ENCODE measurements at regions not wholly inside any gene's neighbourhood (a gene's known extent, or its start where the extent isn't known, plus 50 kb on each side); places are given as distances from the start of the nearest gene placed in this dataset.
"Not testable (repeated sequence)": the region's sequence is repeated elsewhere in the genome, so short reads cannot be mapped to it uniquely, and the experiment has no call there.

DNA sequence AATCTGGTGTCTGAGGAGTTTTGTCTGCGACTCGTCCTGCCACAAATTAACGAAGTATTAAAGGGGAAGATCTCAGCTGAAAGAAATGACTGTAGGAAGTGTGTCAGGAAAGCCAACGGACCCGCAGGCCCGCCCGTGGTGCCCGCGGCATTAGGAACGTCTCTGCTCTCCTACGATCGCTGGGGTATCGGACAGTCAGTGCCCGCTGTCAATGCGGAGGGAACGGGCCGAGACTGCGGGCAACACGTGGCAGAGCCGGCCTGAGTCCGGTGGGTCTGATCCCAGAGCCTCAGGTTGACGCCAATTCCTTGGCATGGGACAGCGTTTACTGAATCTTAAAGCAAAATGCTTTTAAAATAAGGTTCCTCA lies 128.7 kb downstream of the KBTBD2 start:
- DNase-seq (ENCODE audit: low read depth) = no peak

DNA sequence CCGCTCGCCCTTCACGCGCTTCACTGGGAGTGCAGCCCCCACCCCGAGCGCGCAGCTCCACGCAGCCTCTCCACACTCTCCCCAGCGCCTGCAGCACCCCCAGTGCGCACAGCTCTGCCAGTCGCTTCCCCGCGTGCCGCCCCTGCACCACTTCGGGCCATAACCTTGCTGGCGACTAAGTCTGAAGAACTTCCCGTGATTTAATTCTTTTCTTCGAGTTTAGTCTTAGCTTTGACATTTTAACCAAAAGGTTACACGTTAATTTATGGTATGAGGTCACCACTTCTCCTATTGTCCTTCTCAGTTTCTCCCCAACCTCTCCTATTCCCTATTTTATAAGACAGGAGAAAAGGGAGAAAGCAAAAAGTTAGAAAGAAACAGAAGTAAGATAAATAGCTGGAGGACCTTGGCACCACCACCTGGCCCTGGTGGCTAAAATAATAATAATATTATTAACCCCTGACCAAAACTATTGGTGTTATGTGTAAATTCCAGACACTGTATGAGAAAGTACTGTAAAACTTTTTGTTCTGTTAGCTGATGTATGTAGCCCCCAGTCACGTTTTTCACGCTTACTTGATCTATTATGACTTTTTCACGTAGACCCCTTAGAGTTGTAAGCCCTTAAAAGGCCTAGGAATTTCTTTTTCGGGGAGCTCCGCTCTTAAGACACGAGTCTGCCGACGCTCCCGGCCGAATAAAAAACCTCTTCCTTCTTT lies 129.2 kb downstream of the KBTBD2 start:
- not testable (repeated sequence) for DNase-seq (ENCODE audit: low read depth)

DNA sequence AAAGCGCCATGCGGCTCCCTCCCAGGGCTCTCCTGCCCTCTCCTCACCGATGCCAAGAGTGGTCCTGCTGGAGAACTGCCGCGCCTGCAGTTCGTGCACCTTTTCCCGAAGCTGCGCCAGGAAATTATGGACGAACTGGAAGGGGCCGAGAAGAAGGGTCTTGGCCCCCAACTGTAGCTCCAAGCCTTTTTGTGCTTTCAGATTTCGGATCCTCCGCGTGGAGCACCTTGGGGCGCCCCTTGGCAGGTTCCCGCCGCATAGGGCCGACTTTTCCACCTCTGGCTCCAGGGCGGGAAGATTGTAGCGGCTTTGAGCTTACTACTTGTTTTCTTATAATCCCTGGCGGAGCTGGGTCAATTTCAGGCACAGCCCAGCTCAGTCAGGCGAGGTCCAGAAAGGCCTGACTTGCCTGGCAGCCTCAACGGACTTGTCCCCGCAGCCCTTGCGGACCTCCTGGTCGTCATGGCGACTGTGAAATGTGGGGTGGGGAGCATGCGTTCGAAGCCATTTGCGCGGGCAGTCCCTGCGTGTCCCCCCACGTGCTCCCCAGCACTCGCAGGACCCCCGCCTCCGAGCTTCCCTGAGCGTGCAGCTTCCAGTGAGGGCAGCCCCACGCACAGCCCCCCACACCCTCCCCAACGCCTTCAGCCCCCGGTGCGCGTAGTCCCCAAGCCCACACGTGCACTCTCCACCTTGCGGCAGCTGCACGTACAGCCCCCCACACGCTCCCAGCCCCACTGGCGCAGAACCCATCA lies 129.9 kb downstream of the KBTBD2 start:
- DNase-seq (ENCODE audit: low read depth) = no peak

DNA sequence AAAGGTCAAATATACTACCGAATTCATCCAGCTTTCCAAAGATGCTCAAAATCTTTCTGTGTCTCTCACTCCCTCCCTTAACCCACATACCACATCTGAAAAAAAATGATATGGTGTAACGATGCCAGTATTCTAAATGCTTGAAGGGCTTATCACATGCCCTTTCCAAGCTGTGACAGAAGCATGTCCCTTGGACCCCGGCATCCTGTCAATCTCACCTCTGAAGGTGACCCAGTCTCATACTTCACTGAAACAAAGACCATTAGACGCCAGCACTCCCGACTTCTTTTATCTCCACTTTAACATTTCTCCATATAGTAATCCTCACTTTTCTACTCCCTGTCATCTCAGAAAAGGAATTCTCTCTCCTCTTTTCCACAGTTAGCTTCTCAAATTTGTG lies 130.8 kb downstream of the KBTBD2 start:
- DNase-seq (ENCODE audit: low read depth) = not testable (repeated sequence)

DNA sequence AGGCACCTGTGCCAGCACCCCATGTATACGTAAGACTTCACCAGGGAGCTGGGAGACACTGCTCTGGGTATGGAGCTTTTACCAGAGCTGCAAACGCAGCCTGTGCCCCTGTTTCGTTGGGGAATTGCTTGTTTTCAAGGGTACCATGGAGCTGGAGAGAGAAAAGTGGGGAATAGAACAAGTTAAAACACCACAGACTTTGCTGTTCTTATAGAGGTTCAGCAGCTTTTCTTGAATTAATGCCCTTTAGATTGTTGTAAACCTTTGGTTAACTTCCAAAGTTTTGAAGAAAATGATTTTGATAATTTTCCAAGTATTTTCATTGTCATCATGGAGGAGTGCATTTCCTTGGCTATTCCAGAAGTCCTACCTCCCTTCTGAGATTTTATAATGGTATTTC lies 131.7 kb downstream of the KBTBD2 start:
- DNase-seq (ENCODE audit: low read depth) = not testable (repeated sequence)

DNA sequence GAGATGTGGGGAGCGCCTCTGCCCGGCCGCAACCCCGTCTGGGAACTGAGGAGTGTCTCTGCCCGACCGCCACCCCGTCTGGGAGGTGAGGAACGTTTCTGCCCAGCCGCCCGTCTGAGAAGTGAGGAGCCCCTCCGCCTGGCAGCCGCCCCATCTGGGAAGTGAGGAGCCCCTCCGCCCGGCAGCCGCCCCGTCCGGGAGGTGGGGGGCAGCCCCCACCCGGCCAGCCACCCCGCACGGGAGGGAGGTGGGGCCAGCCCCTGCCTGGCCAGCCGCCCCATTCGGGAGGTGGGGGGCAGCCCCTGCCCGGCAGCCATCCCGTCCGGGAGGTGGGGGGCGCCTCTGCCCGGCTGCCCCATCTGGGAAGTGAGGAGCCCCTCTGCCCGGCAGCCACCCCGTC lies 137.7 kb downstream of the KBTBD2 start:
- DNase-seq (ENCODE audit: low read depth) = not testable (repeated sequence)

DNA sequence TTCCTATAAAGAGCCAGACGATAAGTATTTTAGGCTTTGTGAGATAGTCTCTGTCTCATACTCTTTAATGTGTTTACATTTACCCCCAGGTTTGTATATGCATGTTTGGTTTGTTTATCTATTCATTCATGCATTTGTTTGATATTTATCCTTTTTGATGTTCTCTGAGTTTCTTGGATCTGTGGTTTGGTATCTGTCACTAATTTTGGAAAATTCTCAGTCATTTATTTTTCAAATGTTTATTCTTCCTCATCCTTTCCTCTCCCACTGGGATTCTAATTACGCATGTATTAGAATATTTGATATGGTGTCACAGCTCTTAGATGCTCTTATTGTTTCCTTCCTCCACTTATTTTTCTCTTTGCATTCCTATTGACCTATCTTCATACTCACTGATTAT lies 143.2 kb downstream of the KBTBD2 start:
- DNase-seq (ENCODE audit: low read depth) = not testable (repeated sequence)

DNA sequence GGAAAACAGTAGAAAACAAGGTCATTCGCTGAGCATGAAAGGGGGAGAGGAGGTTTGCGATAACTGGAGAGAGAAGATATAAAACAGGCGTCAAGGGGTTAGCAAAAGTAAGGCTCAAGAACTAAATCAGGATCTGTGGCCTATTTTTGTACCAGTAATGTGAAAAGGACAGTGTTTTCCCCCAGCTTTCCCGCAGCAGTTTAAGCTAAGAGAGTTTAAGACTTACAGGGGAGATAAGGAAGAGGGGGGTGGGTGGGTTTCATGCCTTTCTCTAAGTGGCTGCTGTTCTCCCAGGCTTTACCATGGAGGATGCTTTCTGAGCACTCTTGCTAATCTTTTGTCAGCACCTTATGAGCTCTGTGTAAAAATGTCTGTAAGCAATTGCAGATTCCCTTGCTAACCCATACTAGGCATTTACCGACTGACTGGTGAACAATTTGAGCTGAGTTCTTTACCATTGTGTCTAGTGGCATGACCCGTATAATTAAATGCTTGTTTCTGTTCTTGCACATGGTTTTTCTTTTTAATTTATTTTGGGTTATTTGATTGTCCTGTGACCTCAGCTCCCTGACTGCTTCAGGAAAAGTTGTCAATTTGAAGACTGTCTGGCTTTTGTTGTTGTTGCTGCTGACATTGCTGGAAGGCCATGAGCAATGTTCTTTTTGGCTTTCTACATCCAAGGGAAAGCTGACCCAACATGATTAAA lies 144.0 kb downstream of the KBTBD2 start:
- DNase-seq (ENCODE audit: low read depth) = not testable (repeated sequence)

DNA sequence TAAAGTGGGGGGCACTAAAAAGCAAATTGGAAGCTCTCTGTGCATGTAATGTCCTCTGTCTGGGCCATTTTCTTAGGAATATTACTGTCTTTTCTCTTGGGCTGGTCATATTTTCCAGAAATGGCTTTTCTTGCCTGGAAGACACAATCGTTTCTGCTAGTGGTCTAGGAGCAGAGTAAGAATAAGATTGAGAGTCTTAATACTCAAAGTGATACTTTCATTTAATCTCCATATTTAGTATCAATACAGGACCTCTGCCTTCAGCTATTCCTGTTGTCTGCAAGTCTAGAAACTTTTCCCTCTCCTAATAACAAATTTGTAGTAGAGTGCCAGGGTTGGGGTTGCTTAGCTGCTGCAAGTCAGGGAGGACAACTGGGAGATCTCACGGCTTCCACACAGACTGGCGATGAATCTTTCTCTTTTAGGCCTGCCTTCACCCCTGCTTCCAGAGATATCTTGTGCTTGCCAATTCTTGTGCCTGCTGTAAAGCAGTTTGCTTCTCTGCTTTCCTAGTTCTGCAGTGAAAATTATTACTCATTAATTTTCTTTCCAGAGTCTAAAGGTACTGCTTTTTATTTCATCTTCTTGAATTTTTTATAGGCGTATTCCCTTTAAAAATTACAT lies 149.6 kb downstream of the KBTBD2 start:
- not testable (repeated sequence) for DNase-seq (ENCODE audit: low read depth)

DNA sequence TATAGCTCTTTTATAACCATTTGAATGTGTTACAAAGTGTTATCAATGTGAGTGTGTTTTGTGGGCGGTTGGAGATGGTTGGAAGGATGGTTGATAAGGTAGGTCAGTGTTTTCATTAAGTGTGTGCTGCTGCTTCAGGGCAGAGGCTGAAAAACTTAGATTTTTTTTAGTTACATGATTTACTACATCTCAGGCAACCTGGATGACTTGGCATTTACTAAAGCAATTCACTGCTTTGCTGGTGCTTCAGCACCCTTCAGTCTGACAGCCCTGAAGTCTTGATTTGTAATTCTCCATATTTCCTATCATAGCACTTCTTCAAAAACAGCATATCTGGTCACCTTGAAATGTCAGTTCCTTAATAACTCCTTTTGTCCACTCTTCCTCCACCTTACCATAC lies 151.8 kb downstream of the KBTBD2 start:
- not testable (repeated sequence) for DNase-seq (ENCODE audit: low read depth)

DNA sequence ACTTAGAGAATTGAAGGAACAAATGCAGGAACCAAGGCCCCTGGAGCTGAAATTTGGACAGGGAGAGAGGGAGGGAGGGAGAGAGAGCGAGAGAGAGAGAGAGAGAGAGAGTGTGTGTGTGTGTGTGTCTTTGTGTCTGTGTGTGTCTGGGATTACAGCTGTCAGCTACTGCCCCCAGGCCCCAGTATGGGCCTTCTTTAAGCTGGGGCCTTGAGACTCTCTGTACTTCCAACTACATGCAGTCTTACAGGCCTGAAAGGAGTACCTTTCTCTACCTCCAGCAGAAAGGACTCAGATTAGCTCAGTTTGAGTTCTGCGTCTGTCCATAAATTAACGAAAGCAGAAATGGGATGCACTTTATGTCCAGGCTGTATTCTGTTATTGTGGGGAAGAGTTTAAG lies 153.2 kb downstream of the KBTBD2 start:
- not testable (repeated sequence) for DNase-seq (ENCODE audit: low read depth)

DNA sequence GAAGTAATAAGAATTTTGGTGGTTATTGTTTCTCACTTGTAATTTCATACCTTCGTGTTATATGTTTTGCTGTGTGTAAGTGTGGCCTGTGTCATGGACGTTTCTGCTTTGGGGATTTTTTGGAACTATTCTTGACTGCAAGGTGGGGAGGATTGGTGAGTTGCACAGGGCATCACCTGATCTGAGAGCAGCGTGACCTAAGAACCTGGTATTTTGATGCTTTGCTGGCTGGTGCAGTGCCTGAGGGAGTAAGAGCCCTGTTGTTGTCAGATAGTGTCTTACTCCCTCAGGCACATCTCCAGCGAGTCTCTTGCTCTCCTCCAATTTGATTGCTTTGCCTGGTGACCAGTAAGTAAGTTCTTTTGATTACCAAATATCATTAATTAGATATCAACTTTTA lies 158.8 kb downstream of the KBTBD2 start:
- DNase-seq (ENCODE audit: low read depth) = not testable (repeated sequence)

DNA sequence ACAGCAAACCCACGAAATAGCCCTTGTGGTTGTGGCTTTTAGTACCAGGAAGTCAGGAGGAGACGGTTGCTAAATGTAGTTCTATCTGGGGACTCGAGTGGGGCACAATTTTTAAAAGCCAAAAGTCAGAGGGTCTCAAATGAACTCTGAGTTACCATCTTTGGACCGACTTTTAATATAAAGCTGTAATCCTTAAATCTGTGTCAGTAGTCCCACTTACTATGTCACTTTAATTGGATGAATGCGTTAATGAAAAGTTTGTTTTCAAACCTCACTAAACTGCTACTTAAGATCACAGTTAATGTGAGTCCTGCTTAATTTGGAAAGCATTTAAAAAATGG lies 162.3 kb downstream of the KBTBD2 start:
- DNase-seq (ENCODE audit: low read depth) = not testable (repeated sequence)

DNA sequence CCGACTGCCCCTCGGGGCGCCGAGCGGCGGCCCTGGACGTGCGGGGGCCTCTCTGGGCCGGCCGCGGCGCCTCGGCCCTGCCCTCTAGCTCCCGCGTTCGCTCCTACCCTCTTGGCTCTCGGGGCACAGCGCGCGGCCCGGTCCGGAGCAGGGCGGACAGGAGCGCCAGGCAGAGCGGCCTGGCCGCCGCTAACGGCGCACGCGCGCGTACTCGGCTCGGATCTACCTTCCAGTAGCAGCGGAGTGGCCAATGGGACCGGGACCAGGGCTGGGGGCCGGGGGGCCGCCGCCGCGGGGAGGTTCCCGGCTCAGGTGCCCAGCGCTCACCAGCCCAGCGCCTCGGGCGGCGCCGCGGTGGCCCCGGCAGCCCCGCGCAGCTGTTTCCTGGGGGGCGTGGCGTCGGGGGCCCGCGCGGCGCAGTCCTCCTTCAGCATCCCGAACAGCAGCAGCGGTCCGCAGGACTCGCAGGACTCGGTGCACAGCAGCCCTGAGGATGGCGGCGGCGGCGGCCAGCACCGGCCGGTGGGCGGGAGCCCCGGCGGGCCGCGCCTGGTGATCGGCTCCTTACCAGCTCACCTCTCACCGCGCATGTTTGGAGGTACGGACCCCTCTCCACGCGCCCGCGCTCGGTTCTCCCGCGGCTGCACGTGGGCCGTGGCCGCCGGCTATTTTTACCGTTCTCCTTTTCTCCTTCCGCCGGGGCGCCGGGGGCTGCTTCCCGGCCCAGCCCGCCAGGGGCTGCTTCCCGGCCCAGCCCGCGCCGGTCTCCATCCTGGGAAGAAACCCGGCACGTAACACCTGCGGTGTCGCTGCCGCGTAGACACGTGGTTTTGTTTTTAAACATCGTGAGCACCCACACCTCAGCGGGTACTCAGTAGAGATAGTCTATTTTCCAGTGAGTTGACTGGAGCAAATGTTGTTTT lies 162.9 kb downstream of the KBTBD2 start:
- DNase-seq (ENCODE audit: low read depth) = peak; percentile 26

DNA sequence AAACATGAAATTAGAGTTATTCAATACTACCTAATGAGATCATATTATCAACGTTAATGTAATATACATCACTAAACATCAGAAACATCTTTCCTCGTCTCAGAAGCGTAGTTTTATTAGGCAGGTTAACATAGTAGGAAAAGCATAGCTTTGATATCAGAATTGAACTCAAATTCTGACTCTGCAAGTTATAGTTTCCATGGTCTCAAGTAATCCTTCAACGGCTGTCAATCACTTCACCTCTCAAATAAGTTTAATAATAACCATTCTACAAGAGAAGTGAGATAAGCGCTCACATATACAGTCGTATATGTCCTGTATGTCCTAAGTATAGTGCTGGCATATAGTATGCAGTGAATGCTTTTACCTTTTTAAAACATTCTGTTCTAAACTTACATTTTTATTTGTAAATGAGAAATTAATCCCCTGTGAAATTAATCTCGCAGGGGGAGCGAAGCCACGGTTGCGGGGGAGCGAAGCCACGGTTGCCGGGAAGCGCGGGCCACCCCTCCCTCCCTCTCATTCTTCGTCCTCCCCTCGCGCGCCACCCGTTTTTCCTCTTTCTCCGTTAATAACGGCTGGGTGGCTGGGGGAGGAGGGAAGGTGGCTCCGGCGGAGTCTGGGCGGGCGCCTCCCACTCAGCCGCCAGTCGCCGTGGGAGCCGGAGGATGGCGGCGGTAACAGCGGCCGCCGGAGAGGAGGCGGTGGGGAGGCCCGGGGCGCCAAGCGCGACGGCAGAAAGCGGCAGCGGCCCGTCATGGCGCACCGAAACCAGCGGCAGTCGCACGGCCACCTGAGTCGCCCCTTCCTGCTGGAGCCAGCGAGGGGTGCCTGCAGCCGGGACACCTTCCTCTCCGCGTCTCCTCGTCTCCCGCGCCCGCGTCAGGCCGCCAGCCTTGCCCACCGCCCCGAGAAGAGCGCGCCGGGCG lies 163.8 kb downstream of the KBTBD2 start:
- peak; percentile 16 for DNase-seq (ENCODE audit: low read depth)

DNA sequence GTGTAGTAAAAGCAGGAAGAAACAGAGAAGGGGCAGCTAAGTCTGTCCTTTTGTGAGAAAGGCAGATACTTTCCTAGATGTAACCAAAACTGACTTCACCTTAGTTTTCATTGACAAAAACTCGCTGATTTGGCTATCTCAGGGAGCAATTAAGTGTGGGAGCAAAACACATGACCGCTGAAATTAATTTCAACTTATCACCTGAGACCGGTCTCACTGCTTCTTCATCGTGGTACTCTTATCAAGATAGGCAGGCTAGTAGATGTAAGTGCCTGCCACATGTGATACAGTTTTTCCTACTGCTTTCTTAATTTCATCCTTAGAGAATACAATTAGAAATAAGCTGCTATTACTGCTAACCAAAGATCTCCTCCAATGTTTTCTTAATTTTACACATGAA lies 168.7 kb downstream of the KBTBD2 start:
- not testable (repeated sequence) for DNase-seq (ENCODE audit: low read depth)

DNA sequence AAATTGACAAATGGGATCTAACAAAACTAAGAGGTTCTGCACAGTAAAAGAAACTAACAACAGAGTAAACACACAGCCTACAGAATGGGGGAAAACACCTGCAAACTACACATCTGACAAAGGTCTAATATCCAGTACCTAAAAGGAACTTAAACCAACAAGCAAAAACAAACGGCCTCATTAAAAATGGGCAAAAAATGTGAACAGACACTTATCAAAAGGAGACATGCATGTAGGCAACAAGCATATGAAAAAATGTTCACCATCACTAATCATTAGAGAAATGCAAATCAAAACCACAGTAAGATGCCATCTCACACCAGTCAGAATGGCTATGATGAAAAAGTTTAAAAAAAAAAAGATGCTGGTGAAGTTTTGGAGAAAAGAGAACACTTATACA lies 197.4 kb downstream of the KBTBD2 start:
- no peak for DNase-seq (ENCODE audit: low read depth)

DNA sequence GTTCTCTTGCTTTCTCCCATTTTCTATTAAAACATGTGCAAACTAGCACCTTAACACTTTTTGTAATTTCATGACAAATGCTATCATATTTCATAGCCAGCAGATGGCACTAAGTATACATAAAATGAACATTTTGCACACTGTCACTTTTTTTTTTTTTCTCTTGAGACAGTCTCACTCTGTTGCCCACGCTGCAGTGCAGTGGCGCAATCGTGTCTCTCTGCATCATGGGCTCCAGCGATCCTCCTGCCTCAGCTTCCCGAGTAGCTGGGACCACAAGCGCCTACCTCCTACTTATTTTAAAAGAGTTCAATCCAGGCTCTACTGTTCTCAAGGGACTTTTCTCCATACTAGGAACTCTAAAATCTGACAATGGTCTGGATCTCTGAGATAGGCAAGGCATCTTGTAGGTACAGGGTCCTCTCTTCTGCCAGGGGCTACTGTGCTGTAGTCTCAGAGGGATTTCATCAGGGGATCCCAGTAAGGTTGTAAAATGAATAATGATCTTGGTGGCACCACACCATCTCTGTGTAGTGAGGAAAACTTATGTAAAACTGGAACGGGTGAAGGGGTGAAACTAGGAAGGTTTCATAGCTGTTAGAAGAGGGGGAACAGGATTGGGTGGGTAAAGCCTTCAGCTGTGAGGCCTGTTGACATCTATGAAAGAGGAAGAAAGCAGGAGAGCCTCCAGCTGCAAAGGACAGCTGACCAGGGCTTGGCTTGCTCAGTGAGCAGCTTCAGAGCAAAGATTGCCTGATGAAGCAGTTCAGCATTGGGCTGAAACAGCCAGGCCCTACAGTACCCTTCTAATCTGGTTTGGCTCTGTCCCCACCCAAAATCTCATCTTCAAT lies 196.9 kb downstream of the AVL9 start:
- not testable (repeated sequence) for DNase-seq (ENCODE audit: low read depth)

DNA sequence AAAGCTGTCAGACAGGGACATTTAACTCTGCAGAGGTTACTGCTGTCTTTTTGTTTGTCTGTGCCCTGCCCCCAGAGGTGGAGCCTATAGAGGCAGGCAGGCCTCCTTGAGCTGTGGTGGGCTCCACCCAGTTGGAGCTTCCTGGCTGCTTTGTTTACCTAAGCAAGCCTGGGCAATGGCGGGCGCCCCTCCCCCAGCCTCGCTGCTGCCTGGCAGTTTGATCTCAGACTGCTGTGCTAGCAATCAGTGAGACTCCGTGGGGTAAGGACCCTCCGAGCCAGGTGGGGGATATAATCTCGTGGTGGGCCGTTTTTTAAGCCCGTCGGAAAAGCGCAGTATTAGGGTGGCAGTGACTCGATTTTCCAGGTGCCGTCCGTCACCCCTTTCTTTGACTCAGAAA lies 192.8 kb downstream of the AVL9 start:
- not testable (repeated sequence) for DNase-seq (ENCODE audit: low read depth)

DNA sequence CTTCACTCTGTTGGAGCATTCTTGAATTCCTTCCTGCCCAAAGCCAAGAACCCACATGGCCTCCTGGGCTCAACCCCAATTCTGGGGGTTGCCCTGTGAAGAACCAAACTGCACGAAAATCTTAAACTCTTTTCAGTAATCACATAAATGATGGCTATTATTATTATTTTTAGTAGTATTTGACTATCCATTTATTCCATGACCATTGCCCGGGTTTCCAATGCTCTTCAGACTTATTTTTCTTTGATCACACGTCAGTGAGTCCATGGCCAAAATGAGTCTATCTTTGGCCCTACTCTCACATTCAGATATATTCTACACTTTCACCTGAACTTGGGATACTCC lies 185.9 kb downstream of the AVL9 start:
- no peak for DNase-seq (ENCODE audit: low read depth)
